HG03521 (cell line): ENCODE measurements at regions not wholly inside any gene's neighbourhood (a gene's known extent, or its start where the extent isn't known, plus 50 kb on each side); places are given as distances from the start of the nearest gene placed in this dataset.

Experiments used
- ATAC-seq: cut with Tn5 transposase; IDR thresholded peaks from one replicate; pipeline ENCODE4 v1.9.1; 2021; ENCODE audit warnings: mild to moderate bottlenecking, moderate library complexity; ENCODE audit not compliant: unreplicated experiment

DNA sequence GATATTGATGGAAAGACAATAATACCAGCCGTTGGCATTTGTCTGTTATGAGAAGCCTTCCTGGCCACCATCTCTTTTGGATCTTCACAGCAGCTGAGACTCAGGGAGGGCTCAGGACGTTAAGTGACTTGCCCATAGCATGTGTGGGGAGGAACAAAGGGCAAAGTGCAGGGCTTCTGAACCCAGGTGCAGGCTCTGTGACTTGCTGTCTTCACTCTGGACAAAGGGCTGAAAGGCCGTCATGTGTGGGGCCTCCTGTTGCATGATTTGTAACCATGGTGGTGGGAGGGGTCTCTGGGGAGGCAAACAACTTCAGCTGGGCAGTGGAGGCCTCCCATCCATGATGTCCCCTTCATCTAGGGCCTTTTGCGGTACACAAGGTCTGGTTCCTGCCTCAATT lies 65.5 kb upstream of the SIX2 start:
- no peak for ATAC-seq

DNA sequence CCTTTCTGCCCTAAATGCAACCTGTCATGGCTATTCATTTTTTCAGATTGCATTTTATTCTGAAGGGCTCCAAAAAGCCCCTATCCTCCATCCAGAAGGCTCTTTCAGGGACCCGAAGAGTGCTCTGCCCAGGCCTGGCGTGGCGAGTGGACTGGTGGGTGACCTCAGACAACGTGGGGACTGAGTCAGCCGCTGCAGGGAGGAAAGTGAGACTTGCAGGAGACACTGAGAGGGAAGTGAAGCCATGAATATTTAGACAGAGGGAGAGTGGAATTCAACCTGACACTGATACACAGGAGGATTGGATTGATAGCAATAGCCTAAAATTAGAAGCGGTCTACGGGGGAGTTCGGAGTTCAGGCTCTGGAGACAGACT lies 63.6 kb upstream of the SIX2 start:
- no peak for ATAC-seq

DNA sequence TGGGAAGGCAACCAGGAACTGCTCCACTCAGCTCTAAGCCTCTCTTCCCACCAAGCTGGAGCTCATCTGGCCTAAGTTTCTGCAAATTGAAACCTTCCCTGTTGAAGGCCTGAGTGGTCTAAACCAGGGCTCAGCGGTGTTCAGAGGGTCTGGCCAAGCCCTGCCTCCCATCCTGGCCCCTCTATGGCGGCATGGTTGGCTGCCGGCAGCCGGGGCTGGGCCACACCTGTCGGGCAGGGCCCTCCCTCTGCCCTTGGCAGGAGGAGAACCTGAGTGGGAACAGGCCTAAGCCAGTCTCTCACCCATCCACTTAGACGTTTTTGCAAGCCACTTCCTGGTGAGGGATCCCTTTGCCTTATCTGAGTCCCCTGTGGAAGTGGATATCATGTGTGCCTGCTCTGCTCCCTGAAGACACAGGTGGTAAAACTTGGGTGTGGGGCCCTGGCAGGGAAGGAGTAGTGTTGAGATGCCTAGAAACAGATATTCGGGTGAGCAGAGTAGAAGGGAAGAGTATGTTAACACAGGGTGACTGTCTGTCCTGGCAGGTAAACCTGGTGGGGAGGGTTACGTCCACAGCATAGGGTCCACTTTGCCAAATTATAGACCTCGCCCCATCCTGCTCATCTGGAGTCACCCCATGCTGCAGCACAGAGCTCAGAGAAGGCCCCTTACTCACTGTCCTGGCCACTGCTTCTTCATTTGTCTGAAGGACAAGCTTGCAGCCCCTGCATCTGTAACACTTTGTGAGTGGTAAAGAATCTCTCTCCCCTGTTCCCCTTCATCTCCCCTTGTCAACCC lies 63.0 kb upstream of the SIX2 start:
- ATAC-seq = no peak

DNA sequence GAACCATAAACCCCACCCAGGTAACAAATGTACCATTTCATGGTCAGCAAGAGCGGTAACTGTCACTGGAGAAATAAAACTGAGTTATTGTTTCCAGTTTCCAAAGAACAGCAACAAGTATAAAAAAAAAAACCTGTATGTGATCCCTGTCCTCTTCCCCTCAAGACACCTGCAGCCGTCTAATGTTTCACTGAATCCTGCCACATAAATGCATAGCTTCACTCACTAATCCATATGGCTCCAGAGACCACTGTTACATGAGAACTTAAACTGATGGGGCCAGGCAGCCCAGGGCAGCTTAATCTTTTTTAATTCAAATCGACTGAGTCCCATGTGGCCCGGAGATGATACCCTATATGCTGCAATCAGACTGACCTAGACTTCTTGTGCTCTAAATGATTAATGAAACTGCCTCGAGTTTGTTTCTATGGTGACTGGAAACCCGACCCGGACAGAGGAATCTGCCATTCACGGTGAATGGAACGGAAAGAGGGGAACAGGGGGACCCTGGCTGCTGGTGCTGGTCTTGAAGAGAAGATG lies 60.9 kb upstream of the SIX2 start:
- ATAC-seq = no peak

DNA sequence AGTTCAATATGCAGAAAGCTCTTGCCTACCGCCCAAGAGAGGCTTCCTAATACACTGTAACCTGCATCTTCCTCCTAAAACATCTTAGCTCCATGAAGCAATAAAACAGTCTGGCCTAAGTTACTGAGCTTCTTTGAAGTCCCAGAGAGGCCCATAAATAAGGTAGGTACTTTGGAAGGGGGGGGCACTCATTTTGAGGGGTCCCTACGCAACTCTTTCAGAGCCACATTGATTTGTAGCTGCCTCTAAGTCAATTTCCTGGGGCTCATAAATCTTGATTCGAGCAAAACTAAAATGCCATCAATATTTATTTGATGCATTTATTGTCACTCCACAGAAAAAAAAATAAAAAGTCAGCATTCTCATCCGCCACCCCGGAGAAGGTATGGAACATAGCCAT lies 60.4 kb upstream of the SIX2 start:
- no peak for ATAC-seq

DNA sequence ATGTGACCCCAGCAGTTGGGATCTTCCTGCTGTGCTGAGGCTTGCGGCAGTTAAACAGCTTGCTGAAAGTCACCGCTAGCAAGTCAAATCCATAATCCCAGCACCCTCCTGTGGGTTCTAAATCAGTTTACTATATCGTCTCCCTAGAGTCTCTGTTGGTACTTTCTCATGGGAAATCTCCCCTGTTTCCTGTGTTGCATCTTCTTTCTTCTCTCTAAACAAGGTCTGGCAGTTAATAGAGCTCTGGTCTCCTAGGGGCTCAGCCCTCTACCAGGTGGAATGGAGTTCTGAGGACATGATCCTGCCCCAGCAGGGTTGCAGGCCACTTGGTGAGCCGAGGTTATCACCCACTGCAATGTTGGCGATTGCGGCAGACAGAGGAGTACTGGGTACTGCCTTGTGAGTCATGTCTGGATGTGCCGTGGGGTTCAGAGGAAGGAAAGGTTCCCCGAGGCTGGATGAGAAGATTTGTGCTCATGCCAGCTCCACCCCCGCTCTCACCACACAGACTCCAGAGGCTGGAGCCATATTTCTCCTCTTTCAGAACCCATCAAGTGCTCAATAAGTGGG lies 59.4 kb upstream of the SIX2 start:
- ATAC-seq = no peak

DNA sequence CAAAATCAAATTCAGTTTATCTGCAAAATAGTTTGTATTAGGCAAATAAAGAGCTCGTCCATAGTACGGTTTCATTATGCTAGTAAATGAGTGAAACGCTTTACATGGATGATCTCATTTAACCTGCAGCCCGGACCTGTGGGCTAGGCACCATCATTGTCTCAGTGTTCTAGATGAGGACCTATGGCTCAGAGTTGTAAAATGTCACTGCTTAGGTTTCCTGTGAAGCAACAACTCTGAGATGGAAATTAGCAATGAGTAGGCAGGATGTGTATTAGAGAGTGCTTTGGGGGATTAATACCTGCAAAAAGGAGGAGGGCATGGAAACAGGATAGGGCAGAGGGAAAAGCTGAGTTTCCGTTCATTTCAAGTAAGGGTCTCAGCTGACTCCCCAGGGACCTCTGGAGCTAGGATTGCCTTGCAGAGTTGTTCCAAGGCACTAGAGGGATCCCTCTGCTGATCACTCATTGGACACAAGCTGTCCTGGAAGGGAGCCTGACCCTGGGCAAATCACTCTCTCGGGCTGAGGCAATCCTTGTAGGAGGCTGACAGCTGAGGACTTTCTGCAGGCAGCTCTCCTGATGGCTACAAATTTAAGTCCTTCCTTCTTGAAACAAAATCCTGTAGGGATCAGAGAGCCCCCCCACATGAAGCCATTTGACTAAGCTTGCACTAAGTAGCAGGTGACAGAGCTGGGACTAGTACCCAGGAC lies 58.8 kb upstream of the SIX2 start:
- ATAC-seq = no peak
